ENCODE measurements at regions not wholly inside any gene's neighbourhood (a gene's known extent, or its start where the extent isn't known, plus 50 kb on each side); places are given as distances from the start of the nearest gene placed in this dataset.
A peak's percentile ranks its signal among the peaks of the same experiment; 100 is the strongest.
"Not testable (repeated sequence)": the region's sequence is repeated elsewhere in the genome, so short reads cannot be mapped to it uniquely, and the experiment has no call there.

- no peak for DNase-seq
Measured at GRCh38 chr10:106038246-106038645, 1126.3 kb downstream of the SORCS1 start.

GRCh38 chr10:106033065-106033464 is 1131.4 kb downstream of the SORCS1 start:
- DNase-seq = no peak

- DNase-seq = no peak
Measured at GRCh38 chr10:106032450-106033002, 1132.0 kb downstream of the SORCS1 start.

- DNase-seq = no peak
Measured at GRCh38 chr10:106027240-106027639, 1137.3 kb downstream of the SORCS1 start.

GRCh38 chr10:106025208-106025811 is 1139.2 kb downstream of the SORCS1 start:
- DNase-seq = no peak

- no peak for DNase-seq
Measured at GRCh38 chr10:106023329-106023728, 1141.2 kb downstream of the SORCS1 start.

GRCh38 chr10:106019559-106019958 is 1144.9 kb downstream of the SORCS1 start:
- not testable (repeated sequence) for DNase-seq

GRCh38 chr10:106015369-106016199 is 1148.9 kb downstream of the SORCS1 start:
- DNase-seq = not testable (repeated sequence)

- DNase-seq = no peak
Measured at GRCh38 chr10:106011250-106011649, 1153.3 kb downstream of the SORCS1 start.

- DNase-seq = no peak
Measured at GRCh38 chr10:106000721-106001120, 1163.8 kb downstream of the SORCS1 start.

- no peak for DNase-seq
Measured at GRCh38 chr10:105993609-105994008, 1170.9 kb downstream of the SORCS1 start.

- DNase-seq = no peak
Measured at GRCh38 chr10:105992928-105993327, 1171.6 kb downstream of the SORCS1 start.

GRCh38 chr10:105990529-105990928 is 1174.0 kb downstream of the SORCS1 start:
- no peak for DNase-seq

GRCh38 chr10:105989995-105990394 is 1174.5 kb downstream of the SORCS1 start:
- no peak for DNase-seq

- no peak for DNase-seq
Measured at GRCh38 chr10:105988848-105989247, 1175.7 kb downstream of the SORCS1 start.

GRCh38 chr10:105986912-105987635 is 1177.4 kb downstream of the SORCS1 start:
- DNase-seq = no peak

- no peak for DNase-seq
Measured at GRCh38 chr10:105986486-105986885, 1178.0 kb downstream of the SORCS1 start.

GRCh38 chr10:105982735-105983134 is 1181.8 kb downstream of the SORCS1 start:
- DNase-seq = no peak

- no peak for DNase-seq
Measured at GRCh38 chr10:105981679-105982078, 1182.8 kb downstream of the SORCS1 start.

- peak; percentile 72 for DNase-seq
Measured at GRCh38 chr10:105974803-105975456, 1189.6 kb downstream of the SORCS1 start.

GRCh38 chr10:105973902-105974301 is 1190.6 kb downstream of the SORCS1 start:
- no peak for DNase-seq

GRCh38 chr10:105973360-105973759 is 1191.1 kb downstream of the SORCS1 start:
- no peak for DNase-seq

GRCh38 chr10:105971460-105971859 is 1193.0 kb downstream of the SORCS1 start:
- DNase-seq = no peak

Measured in RPMI8226 (cell line).